Skeletal muscle tissue (tissue), 3 donors: ENCODE measurements at regions not wholly inside any gene's neighbourhood (a gene's known extent, or its start where the extent isn't known, plus 50 kb on each side); places are given as distances from the start of the nearest gene placed in this dataset.
"Not testable (repeated sequence)": the region's sequence is repeated elsewhere in the genome, so short reads cannot be mapped to it uniquely, and the experiment has no call there.

Experiments
- H3K27ac ChIP-seq: one replicate; pipeline ENCODE4 v1.7.0; 2013; ENCODE audit warnings: mild to moderate bottlenecking, low read depth, low read length, inconsistent platforms
- H3K27me3 ChIP-seq, 3 donors: one replicate each; pipeline ENCODE4 v1.7.0; 2013; ENCODE audit warnings: low read length in 3 of 3; ENCODE audit not compliant: control insufficient read depth in 3 of 3, insufficient read depth in 3 of 3
- H3K36me3 ChIP-seq, 3 donors: one replicate each; pipeline ENCODE4 v1.7.0; 2013; ENCODE audit warnings: low read length in 3 of 3; ENCODE audit not compliant: control insufficient read depth in 3 of 3, insufficient read depth in 3 of 3
- H3K4me1 ChIP-seq, 3 donors: one replicate each; pipeline ENCODE4 v1.7.0; 2013; ENCODE audit warnings: low read length in 3 of 3, mild to moderate bottlenecking in 3 of 3; ENCODE audit not compliant: control insufficient read depth in 3 of 3, insufficient read depth in 3 of 3
- H3K4me3 ChIP-seq, 3 donors: one replicate each; pipeline ENCODE4 v1.7.0; 2013; ENCODE audit warnings: low read length in 3 of 3
- H3K9ac ChIP-seq, 3 donors: one replicate each; pipeline ENCODE4 v1.7.0; 2013; ENCODE audit warnings: low read length in 3 of 3, mild to moderate bottlenecking in 3 of 3, moderate library complexity in 2 of 3, low read depth in 1 of 3
- H3K9me3 ChIP-seq, 3 donors: one replicate each; pipeline ENCODE4 v1.7.0; 2013; ENCODE audit warnings: low read length in 3 of 3; ENCODE audit not compliant: control insufficient read depth in 3 of 3
- donor health status: Osteomylitis.

DNA sequence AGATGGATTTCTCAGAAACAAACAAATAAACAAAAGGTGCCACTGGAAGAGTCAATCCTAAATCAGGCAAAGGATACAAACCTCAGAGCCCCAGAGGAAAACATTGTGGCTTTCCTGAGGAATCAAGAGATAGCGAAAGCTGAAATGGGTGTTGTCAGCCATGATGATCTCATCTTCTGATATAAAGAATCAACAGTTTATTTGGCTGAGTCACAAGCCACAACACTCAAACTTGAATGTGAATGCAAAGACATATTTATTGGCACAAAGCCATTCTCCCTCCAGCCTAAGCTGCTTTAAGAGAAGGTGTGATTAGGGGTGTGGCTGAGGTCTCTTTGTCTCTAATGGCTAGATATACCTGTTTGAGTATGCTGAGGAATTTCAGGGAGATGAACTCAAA, 73.3 kb upstream of the NREP start:
- Histone ChIP-seq H3K9me3 (no peaks in the 10 kb centered on the region), H3K36me3 (no peaks in the 10 kb centered on the region), H3K4me3 (no peak overlapping the region), H3K27me3 (no peaks in the 10 kb centered on the region), H3K4me1 (no peaks in the 10 kb centered on the region), H3K9ac (no peak overlapping the region), H3K27ac (no peak overlapping the region)

DNA sequence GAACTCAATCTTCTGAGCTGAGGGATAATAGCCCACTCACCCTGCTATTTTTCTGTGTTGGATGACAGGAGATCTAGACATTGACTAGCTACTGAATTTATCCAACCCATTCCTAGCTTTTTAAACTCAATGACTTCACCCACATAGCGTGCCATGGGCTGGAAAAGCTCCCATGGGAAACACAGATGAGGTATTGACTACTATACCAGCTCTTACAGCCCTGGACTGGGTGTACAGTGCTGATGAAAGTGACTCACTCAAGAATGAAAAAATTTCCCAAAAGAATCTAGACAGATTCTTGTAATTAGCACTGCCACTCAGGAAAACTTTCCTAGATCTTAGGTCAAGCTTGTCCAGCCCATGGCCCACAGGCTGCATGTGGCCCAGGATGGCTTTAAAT, 72.7 kb upstream of the NREP start:
- Histone ChIP-seq H3K27me3 (no peaks in the 10 kb centered on the region), H3K27ac (no peak overlapping the region), H3K9me3 (no peaks in the 10 kb centered on the region), H3K4me1 (no peaks in the 10 kb centered on the region), H3K4me3 (no peak overlapping the region), H3K36me3 (no peaks in the 10 kb centered on the region), H3K9ac (no peak overlapping the region)

DNA sequence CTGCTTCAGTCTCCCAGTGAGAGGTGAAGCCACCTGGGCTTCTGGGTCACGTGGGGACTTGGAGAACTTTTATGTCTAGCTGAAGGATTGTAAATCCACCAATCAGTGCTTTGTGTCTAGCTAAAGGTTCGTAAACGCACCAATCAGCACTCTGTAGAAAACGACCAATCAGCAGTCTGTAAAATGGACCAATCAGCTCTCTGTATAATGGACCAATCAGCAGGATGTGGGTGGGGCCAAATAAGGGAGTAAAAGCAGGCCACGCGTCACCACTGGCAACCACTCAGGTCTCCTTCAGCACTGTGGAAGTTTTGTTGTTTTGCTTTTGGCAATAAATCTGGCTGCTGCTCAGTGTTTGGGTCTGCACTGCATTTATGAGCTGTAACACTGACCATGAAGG, 69.1 kb upstream of the NREP start:
- no peaks in the 10 kb centered on the region for H3K36me3 ChIP-seq

DNA sequence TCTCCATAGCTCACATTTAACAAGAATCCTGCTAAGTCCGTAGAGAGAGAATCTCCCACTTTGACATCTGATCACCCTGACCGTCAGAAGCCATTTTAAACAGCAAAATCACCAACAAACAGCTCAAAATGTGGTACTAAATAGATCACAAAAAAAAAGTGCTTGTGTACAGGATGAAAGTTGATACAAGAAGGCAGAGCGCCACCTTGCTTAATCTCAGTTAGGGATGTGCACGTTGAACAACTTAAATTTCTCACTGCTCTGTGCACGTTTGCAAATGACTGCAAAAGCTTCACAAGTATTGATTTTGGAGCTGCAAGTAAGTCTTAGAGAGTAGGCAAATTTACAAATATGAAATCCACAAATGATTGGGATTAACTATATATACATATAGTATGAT, 63.1 kb upstream of the NREP start:
- Histone ChIP-seq H3K27ac (no peak overlapping the region), H3K36me3 (no peaks in the 10 kb centered on the region), H3K4me3 (no peak overlapping the region), H3K9ac (no peak overlapping the region), H3K9me3 (no peaks in the 10 kb centered on the region), H3K4me1 (no peaks in the 10 kb centered on the region), H3K27me3 (no peaks in the 10 kb centered on the region)

More for the DNA sequence above, 69.1 kb upstream of the NREP start:
- no peak overlapping the region for H3K9ac ChIP-seq
- H3K4me1 ChIP-seq = no peaks in the 10 kb centered on the region
- H3K4me3 ChIP-seq = no peak overlapping the region
- H3K27me3 ChIP-seq = no peaks in the 10 kb centered on the region
- no peaks in the 10 kb centered on the region for H3K9me3 ChIP-seq
- H3K27ac ChIP-seq = no peak overlapping the region

- not testable (repeated sequence) for H3K4me3 ChIP-seq, H3K4me1 ChIP-seq, H3K36me3 ChIP-seq, H3K27ac ChIP-seq, H3K27me3 ChIP-seq, H3K9ac ChIP-seq, H3K9me3 ChIP-seq
Observed at GRCh38 chr5:111819028-111819427, 62.0 kb upstream of the NREP start.

DNA sequence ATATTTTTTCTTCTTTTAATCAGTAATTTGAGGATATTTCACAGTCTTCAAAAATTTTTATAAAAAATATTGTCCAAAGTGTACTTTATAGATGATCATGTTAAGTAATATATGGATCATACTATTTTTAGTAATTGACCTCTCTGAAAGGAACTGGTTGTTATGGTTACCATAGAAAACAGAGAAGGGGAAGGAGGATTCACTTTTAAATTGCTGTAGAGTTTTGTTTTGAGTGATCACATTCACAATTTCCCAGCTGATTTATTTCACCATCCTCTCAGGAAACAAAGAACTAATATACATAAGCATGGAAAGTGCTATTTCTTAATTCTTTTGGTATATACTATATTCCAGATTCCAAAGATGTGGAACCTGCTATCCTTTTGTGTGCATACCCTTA, 56.5 kb upstream of the NREP start:
- no peak overlapping the region for H3K9ac ChIP-seq
- no peaks in the 10 kb centered on the region for H3K4me1 ChIP-seq
- no peaks in the 10 kb centered on the region for H3K36me3 ChIP-seq
- no peaks in the 10 kb centered on the region for H3K27me3 ChIP-seq
- H3K27ac ChIP-seq = no peak overlapping the region
- no peak overlapping the region for H3K4me3 ChIP-seq
- no peaks in the 10 kb centered on the region for H3K9me3 ChIP-seq

DNA sequence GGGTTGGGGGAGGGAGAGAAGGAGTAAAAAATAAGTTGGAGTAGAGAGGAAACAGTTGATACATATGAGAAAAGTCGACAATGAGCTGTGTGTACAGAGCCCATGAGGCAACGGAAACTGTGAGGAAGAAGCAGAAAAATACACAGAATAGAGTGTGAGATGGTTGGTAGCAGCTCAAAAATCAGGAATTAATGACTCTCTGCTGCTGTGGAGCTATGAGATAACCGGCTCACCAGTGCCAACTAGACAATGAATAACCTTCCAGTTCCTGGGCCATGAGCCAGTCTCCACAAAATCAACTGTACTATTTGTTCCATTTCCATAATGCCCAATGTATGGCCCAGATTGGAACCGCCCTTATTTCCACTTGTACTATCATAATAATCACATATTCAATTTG, 53.1 kb upstream of the NREP start:
- H3K27me3 ChIP-seq = no peaks in the 10 kb centered on the region
- H3K4me1 ChIP-seq = no peaks in the 10 kb centered on the region
- H3K36me3 ChIP-seq = no peaks in the 10 kb centered on the region
- H3K9ac ChIP-seq = no peak overlapping the region
- no peak overlapping the region for H3K4me3 ChIP-seq
- H3K27ac ChIP-seq = no peak overlapping the region
- no peaks in the 10 kb centered on the region for H3K9me3 ChIP-seq
